PC-3 (cell line): ENCODE measurements at regions not wholly inside any gene's neighbourhood (a gene's known extent, or its start where the extent isn't known, plus 50 kb on each side); places are given as distances from the start of the nearest gene placed in this dataset.

Source experiments
- ATAC-seq: fragments of 200-7000 bp; cut with Tn5 transposase; 2 replicates; pipeline ENCODE4 v1.9.1; 2020; ENCODE audit warnings: mild to moderate bottlenecking, moderate library complexity
- BruUV-seq: library from RNA; stranded (reverse); fragments of 400-500 nt; replicated peaks from 2 replicates; lab custom pipeline; 2021; lab: Mats Ljungman, UMichigan
- CTCF ChIA-PET: fragments of 300-600 bp; sonication (Branson Sonifier 250); formaldehyde crosslinking; loops from one replicate; lab custom pipeline; 2022; ENCODE audit warnings: antibody characterized with exemption; lab: Charles Lee
- POLR2A ChIA-PET: fragments of 300-600 bp; sonication (Branson Sonifier 250); formaldehyde crosslinking; loops from one replicate; lab custom pipeline; 2022; ENCODE audit warnings: antibody characterized with exemption; ENCODE audit not compliant: unreplicated experiment; lab: Charles Lee
- DNase-seq: peaks from one replicate; pipeline ENCODE4 v3.0.0-alpha.2; 2015
- H2AFZ ChIP-seq: fragments of 300-600 bp; sonication (generic); 2 replicates; pipeline ENCODE4 v1.6.0; 2016; ENCODE audit warnings: antibody characterized with exemption, low read length
- H3F3A ChIP-seq: fragments of 300-600 bp; sonication (generic); one replicate; pipeline ENCODE4 v1.6.0; 2017; ENCODE audit warnings: antibody characterized with exemption, low read length, control low read depth, mild to moderate bottlenecking; ENCODE audit not compliant: unreplicated experiment
- H3K27ac ChIP-seq: fragments of 300-600 bp; sonication (generic); 2 replicates; pipeline ENCODE4 v1.5.1; 2016; ENCODE audit warnings: mild to moderate bottlenecking, low read length
- H3K27me3 ChIP-seq: fragments of 300-600 bp; sonication (generic); 2 replicates; pipeline ENCODE4 v1.6.1; 2016; ENCODE audit warnings: low read length, mixed read lengths
- H3K36me3 ChIP-seq: fragments of 300-600 bp; sonication (generic); 2 replicates; pipeline ENCODE4 v1.6.1; 2016; ENCODE audit warnings: low read depth, mixed run types, low read length, mixed read lengths
- H3K4me1 ChIP-seq: fragments of 300-600 bp; sonication (generic); 2 replicates; pipeline ENCODE4 v1.5.1; 2016; ENCODE audit warnings: low read length; ENCODE audit not compliant: insufficient read depth
- H3K4me2 ChIP-seq: fragments of 300-600 bp; sonication (generic); 2 replicates; pipeline ENCODE4 v1.6.0; 2016; ENCODE audit warnings: low read length
- H3K4me3 ChIP-seq: fragments of 300-600 bp; sonication (generic); 2 replicates; pipeline ENCODE4 v1.5.1; 2016; ENCODE audit warnings: mild to moderate bottlenecking, low read length, mixed read lengths
- H3K79me2 ChIP-seq: fragments of 300-600 bp; sonication (generic); 2 replicates; pipeline ENCODE4 v1.6.1; 2017; ENCODE audit warnings: low read length, mixed read lengths
- H3K9ac ChIP-seq: fragments of 300-600 bp; sonication (generic); 2 replicates; pipeline ENCODE4 v1.6.0; 2016; ENCODE audit warnings: mild to moderate bottlenecking, low read length
- H3K9me2 ChIP-seq: fragments of 300-600 bp; sonication (generic); replicated peaks from 2 replicates; pipeline ENCODE4 v1.6.1; 2016; ENCODE audit warnings: mixed run types, low read length, mixed read lengths
- H3K9me3 ChIP-seq: fragments of 300-600 bp; sonication (generic); 2 replicates; pipeline ENCODE4 v1.6.1; 2016; ENCODE audit warnings: low read length, mixed read lengths
- H4K20me1 ChIP-seq: fragments of 300-600 bp; sonication (generic); 2 replicates; pipeline ENCODE4 v1.6.1; 2016; ENCODE audit warnings: low read length, mixed read lengths
- EZH2 ChIP-seq: fragments of 300-600 bp; sonication (generic); IDR thresholded peaks from one replicate; pipeline ENCODE4 v1.6.1; 2017; ENCODE audit warnings: antibody characterized with exemption, mild to moderate bottlenecking, low read length; ENCODE audit not compliant: unreplicated experiment
- EZH2phosphoT487 ChIP-seq: fragments of 300-600 bp; sonication (generic); IDR thresholded peaks from 2 replicates; pipeline ENCODE4 v1.6.1; 2018; ENCODE audit warnings: mild to moderate bottlenecking, antibody characterized with exemption, low read length, borderline replicate concordance
- intact Hi-C: fragments of 100-400 bp; cut with micrococcal nuclease; formaldehyde crosslinking; loops from 2 replicates; pipeline ENCODE4 v1.9.0; 2023
- TF ChIP-seq, protein P1 (sequence below): fragments of 300-600 bp; sonication (generic); conservative IDR thresholded peaks from 2 replicates; pipeline ENCODE4 v1.5.1; 2017; ENCODE audit warnings: antibody characterized with exemption, low read depth, mild to moderate bottlenecking, low read length

DNA sequence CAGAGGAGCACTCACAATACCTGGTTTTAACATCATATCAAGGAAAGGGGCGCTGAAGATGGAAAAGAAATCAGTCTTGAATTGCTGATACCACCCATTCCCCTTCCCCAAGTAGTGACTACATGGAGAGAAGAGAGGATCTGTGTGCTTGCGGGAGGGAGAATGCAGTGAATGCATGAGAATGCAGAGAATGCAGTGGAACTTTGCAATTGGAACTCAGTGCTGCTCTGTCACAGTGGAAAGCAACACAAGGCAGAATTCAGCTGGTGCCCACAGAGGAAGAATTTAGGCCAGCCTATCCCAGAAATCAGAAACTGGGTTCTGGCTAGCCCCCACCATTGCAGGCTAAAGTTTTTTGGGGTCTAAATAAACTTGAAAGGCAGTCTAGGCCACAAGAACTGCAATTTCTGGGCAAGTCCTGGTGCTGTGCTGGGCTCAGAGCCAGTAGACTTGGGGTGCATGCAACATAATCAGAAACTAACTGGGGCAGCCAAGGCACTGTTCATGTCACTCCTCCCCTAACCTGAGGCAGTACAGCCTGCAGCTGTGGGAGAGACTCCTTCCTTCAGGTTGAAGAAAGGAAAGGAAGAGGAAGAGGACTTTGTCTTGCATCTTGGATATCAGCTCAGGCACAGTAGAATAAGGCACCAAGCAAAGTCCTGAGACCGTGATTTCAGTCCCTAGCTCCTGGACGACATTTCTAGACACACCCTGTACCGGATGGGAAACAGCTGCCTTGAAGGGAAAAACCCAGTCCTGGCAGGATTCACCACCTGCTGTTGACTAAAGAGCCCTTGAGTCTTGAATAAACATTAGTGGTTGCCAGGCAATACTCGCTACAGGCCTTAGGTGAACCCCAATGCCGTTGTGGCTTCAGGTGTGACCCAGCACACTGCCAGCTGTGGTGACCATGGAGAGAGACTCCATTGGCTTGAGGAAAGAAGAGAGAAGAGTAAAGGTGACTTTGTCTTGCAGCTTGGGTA is 329.3 kb downstream of the TBL1XR1 start:
- Histone ChIP-seq H3K4me1 (no peaks in the 10 kb centered on the region), H3K4me2 (no peak overlapping the region), H2AFZ (no peak overlapping the region), H3K9me2 (no peaks in the 10 kb centered on the region), H3K79me2 (no peaks in the 10 kb centered on the region), H3F3A (no peaks in the 10 kb centered on the region), H3K9me3 (no peaks in the 10 kb centered on the region), H3K36me3 (no peaks in the 10 kb centered on the region), H3K4me3 (no peak overlapping the region), H3K27ac (no peak overlapping the region), H3K9ac (no peak overlapping the region), H4K20me1 (no peaks in the 10 kb centered on the region), H3K27me3 (no peaks in the 10 kb centered on the region)
- ChIA-PET POLR2A (no interaction called here), CTCF (interaction anchor here (0.5 kb wide), 1 partner anchor 202 kb away, joined by 3 read pairs; no protein-coding TSS in a partner anchor)
- BruUV-seq = no TSS peak
- ATAC-seq (peak; percentile 61), DNase-seq (peak; percentile 47)
- intact Hi-C loops = no loop called here
- no peak for TF ChIP-seq EZH2
- no peak for TF ChIP-seq EZH2phosphoT487
- TF ChIP-seq, protein P1, sequence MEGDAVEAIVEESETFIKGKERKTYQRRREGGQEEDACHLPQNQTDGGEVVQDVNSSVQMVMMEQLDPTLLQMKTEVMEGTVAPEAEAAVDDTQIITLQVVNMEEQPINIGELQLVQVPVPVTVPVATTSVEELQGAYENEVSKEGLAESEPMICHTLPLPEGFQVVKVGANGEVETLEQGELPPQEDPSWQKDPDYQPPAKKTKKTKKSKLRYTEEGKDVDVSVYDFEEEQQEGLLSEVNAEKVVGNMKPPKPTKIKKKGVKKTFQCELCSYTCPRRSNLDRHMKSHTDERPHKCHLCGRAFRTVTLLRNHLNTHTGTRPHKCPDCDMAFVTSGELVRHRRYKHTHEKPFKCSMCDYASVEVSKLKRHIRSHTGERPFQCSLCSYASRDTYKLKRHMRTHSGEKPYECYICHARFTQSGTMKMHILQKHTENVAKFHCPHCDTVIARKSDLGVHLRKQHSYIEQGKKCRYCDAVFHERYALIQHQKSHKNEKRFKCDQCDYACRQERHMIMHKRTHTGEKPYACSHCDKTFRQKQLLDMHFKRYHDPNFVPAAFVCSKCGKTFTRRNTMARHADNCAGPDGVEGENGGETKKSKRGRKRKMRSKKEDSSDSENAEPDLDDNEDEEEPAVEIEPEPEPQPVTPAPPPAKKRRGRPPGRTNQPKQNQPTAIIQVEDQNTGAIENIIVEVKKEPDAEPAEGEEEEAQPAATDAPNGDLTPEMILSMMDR = no peak

- no peak for TF ChIP-seq EZH2
- H3K9me3 ChIP-seq = no peaks in the 10 kb centered on the region
- no peaks in the 10 kb centered on the region for H3K27me3 ChIP-seq
- H4K20me1 ChIP-seq = no peaks in the 10 kb centered on the region
- no peak overlapping the region for H3K9ac ChIP-seq
- H3K79me2 ChIP-seq = no peaks in the 10 kb centered on the region
- DNase-seq (no peak), ATAC-seq (no peak)
- ChIA-PET POLR2A (no interaction called here), CTCF (no interaction called here)
- no peaks in the 10 kb centered on the region for H3K36me3 ChIP-seq
- no TSS peak for BruUV-seq
- no peak overlapping the region for H3K4me2 ChIP-seq
- 0 out of 2 replicates have a peak, but pooled peaks cover 4% of the 10 kb centered on the region for H3K4me1 ChIP-seq
- H3K4me3 ChIP-seq = no peak overlapping the region
- intact Hi-C loops = no loop called here
- no peak overlapping the region for H2AFZ ChIP-seq
- H3K27ac ChIP-seq = no peak overlapping the region
- H3F3A ChIP-seq = no peaks in the 10 kb centered on the region
- 0 out of 2 replicates have a peak, but pooled peaks cover 4% of the 10 kb centered on the region for H3K9me2 ChIP-seq
These were observed 336.1 kb downstream of the TBL1XR1 start for GRCh38 chr3:176861137-176861536.

DNA sequence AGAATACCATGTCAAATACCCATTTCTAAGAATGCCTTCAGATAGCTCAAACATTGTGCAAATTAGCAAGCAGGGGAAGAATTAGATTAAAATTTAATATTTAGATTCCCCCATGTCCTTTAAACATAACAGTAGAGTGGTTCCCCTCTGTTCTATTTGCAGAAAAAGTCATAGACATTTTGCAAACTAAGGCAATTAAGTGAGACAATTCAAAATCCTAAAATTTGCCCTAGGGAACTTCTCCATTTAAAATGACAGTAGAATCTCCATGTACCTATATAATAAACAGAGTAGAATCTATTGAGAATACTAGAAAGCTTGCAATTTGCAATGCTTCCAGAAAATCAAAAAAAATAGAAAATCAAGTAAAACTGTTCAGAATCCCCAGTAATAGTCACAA is 340.6 kb downstream of the TBL1XR1 start:
- Histone ChIP-seq H3K9ac (no peak overlapping the region), H3K27me3 (no peaks in the 10 kb centered on the region), H3K36me3 (no peaks in the 10 kb centered on the region), H3K9me2 (0 out of 2 replicates have a peak, but pooled peaks cover 4% of the 10 kb centered on the region), H3K4me1 (peaks cover 11% of the 10 kb centered on the region; the same call in 1 of the 2 replicates), H3K79me2 (no peaks in the 10 kb centered on the region), H4K20me1 (no peaks in the 10 kb centered on the region), H3K9me3 (no peaks in the 10 kb centered on the region), H3F3A (no peaks in the 10 kb centered on the region), H3K4me3 (no peak overlapping the region), H3K27ac (no peak overlapping the region), H2AFZ (no peak overlapping the region), H3K4me2 (no peak overlapping the region)
- ChIA-PET POLR2A (no interaction called here), CTCF (no interaction called here)
- intact Hi-C loops = no loop called here
- no peak for ATAC-seq
- no TSS peak for BruUV-seq
- TF ChIP-seq, protein P1 = no peak
- TF ChIP-seq EZH2 (no peak), EZH2phosphoT487 (no peak)
- DNase-seq = no peak
